ENCODE measurements at regions not wholly inside any gene's neighbourhood (a gene's known extent, or its start where the extent isn't known, plus 50 kb on each side); places are given as distances from the start of the nearest gene placed in this dataset.

GRCh38 chr17:79251824-79252223 is 177.2 kb downstream of the ENGASE start:
- Histone ChIP-seq H4K20me1 (ENCODE audit: low read depth, low read length) (no peaks in the 10 kb centered on the region), H3K27ac (ENCODE audit: low read depth, low read length) (no peak overlapping the region), H3K9ac (ENCODE audit: low read length) (no peak overlapping the region), H2AFZ (ENCODE audit: low read depth, low read length, severe bottlenecking) (no peak overlapping the region), H3K27me3 (ENCODE audit: low read length) (no peaks in the 10 kb centered on the region), H3K36me3 (ENCODE audit: low read length) (no peaks in the 10 kb centered on the region), H3K4me2 (ENCODE audit: low read depth, low read length, poor library complexity, severe bottlenecking) (no peak overlapping the region), H3K9me3 (ENCODE audit: insufficient read depth, low read length) (no peaks in the 10 kb centered on the region), H3K9me2 (replicated peaks; ENCODE audit: insufficient read depth, low read length) (no peaks in the 10 kb centered on the region), H3K79me2 (ENCODE audit: insufficient read depth, low read length) (no peaks in the 10 kb centered on the region), H3K4me3 (ENCODE audit: insufficient read depth, low read length, poor library complexity, severe bottlenecking) (no peak overlapping the region), H3F3A (ENCODE audit: insufficient read depth) (no peaks in the 10 kb centered on the region)
- TF ChIP-seq CTCF (IDR thresholded peaks at IDR 0.05; ENCODE audit: insufficient read depth, low read length, poor library complexity, severe bottlenecking), result no peak
- TF ChIP-seq EZH2phosphoT487 (conservative IDR thresholded peaks at IDR 0.05; ENCODE audit: low read length), result no peak

- H3K27me3 ChIP-seq (ENCODE audit: low read length), result no peaks in the 10 kb centered on the region
- H3K79me2 ChIP-seq (ENCODE audit: insufficient read depth, low read length), result no peaks in the 10 kb centered on the region
- no peaks in the 10 kb centered on the region for H3K9me2 ChIP-seq (replicated peaks; ENCODE audit: insufficient read depth, low read length)
- no peak for TF ChIP-seq CTCF (IDR thresholded peaks at IDR 0.05; ENCODE audit: insufficient read depth, low read length, poor library complexity, severe bottlenecking)
- no peak for TF ChIP-seq EZH2phosphoT487 (conservative IDR thresholded peaks at IDR 0.05; ENCODE audit: low read length)
- no peak overlapping the region for H2AFZ ChIP-seq (ENCODE audit: low read depth, low read length, severe bottlenecking)
- H3K27ac ChIP-seq (ENCODE audit: low read depth, low read length), result no peak overlapping the region
- H3K9me3 ChIP-seq (ENCODE audit: insufficient read depth, low read length), result no peaks in the 10 kb centered on the region
- H3K36me3 ChIP-seq (ENCODE audit: low read length), result no peaks in the 10 kb centered on the region
- no peaks in the 10 kb centered on the region for H3F3A ChIP-seq (ENCODE audit: insufficient read depth)
- H4K20me1 ChIP-seq (ENCODE audit: low read depth, low read length), result no peaks in the 10 kb centered on the region
- H3K4me3 ChIP-seq (ENCODE audit: insufficient read depth, low read length, poor library complexity, severe bottlenecking), result no peak overlapping the region
- no peak overlapping the region for H3K9ac ChIP-seq (ENCODE audit: low read length)
- H3K4me2 ChIP-seq (ENCODE audit: low read depth, low read length, poor library complexity, severe bottlenecking), result no peak overlapping the region
Observed at GRCh38 chr17:79249929-79250521, 175.4 kb downstream of the ENGASE start.

GRCh38 chr17:79248843-79249493 is 174.3 kb downstream of the ENGASE start:
- no peak for TF ChIP-seq EZH2phosphoT487 (conservative IDR thresholded peaks at IDR 0.05; ENCODE audit: low read length)
- TF ChIP-seq CTCF (IDR thresholded peaks at IDR 0.05; ENCODE audit: insufficient read depth, low read length, poor library complexity, severe bottlenecking), result no peak
- Histone ChIP-seq H3F3A (ENCODE audit: insufficient read depth) (no peaks in the 10 kb centered on the region), H3K27ac (ENCODE audit: low read depth, low read length) (no peak overlapping the region), H3K36me3 (ENCODE audit: low read length) (no peaks in the 10 kb centered on the region), H3K79me2 (ENCODE audit: insufficient read depth, low read length) (no peaks in the 10 kb centered on the region), H3K4me2 (ENCODE audit: low read depth, low read length, poor library complexity, severe bottlenecking) (no peak overlapping the region), H2AFZ (ENCODE audit: low read depth, low read length, severe bottlenecking) (no peak overlapping the region), H3K9ac (ENCODE audit: low read length) (no peak overlapping the region), H3K9me3 (ENCODE audit: insufficient read depth, low read length) (no peaks in the 10 kb centered on the region), H4K20me1 (ENCODE audit: low read depth, low read length) (no peaks in the 10 kb centered on the region), H3K27me3 (ENCODE audit: low read length) (no peaks in the 10 kb centered on the region), H3K4me3 (ENCODE audit: insufficient read depth, low read length, poor library complexity, severe bottlenecking) (no peak overlapping the region), H3K9me2 (replicated peaks; ENCODE audit: insufficient read depth, low read length) (no peaks in the 10 kb centered on the region)

Measured in SU-DHL-6 (cell line).